K562 (cell line): ENCODE measurements at regions not wholly inside any gene's neighbourhood (a gene's known extent, or its start where the extent isn't known, plus 50 kb on each side); places are given as distances from the start of the nearest gene placed in this dataset.

Experiments
- ATAC-seq: fragments of 200-7000 bp; cut with Tn5 transposase; 3 replicates; pipeline ENCODE4 v1.9.1; 2020; ENCODE audit warnings: moderate library complexity
- BruUV-seq: library from RNA; stranded (reverse); fragments of 400-500 nt; replicated peaks from 2 replicates; lab custom pipeline; 2021; lab: Mats Ljungman, UMichigan
- CTCF ChIA-PET: fragments of 300-600 bp; formaldehyde crosslinking; extraction: SDS; loops from one replicate; lab custom pipeline; 2021; ENCODE audit warnings: low intra/inter-chr PET ratio; lab: Yijun Ruan, JAX
- POLR2A ChIA-PET: fragments of 300-600, 350-650 bp; sonication (Branson Sonifier 250); formaldehyde crosslinking; extraction: SDS; loops from one replicate; lab custom pipeline; 2021; ENCODE audit warnings: antibody characterized with exemption, inconsistent platforms; lab: Yijun Ruan, JAX
- DNase-seq, 4 experiments: peaks; one replicate each; pipeline versions ENCODE4 v3.0.0 to v3.0.0-alpha.2; 2011 to 2018; ENCODE audit warnings: low spot score in 3 of 4, mixed read lengths in 3 of 4; ENCODE audit errors: extremely low read depth in 1 of 4
- FAIRE-seq: peaks from 2 replicates; lab custom pipeline; 2011; peaks lifted over from hg19 to GRCh38; lab: Jason Lieb, UNC
- H2AFZ ChIP-seq: 2 replicates; pipeline ENCODE4 v1.6.0; 2011; ENCODE audit warnings: low read depth, low read length, control low read depth, inconsistent platforms
- H3K27ac ChIP-seq: fragments of 200-600 bp; 3 replicates; pipeline ENCODE4 v1.8.0; 2011; ENCODE audit warnings: low read depth, mild to moderate bottlenecking, control low read depth, inconsistent platforms, low read length, moderate library complexity, mixed read lengths; ENCODE audit errors: extremely low read depth
- H3K27me3 ChIP-seq, 2 experiments: fragments of 300-600 bp in 1 of 2; 2 replicates in 1 of 2; 3 replicates in 1 of 2; pipeline versions ENCODE4 v1.6.0 to v1.8.0; 2011; ENCODE audit warnings: inconsistent platforms in 2 of 2, low read length in 2 of 2, mild to moderate bottlenecking in 1 of 2, mixed read lengths in 1 of 2, moderate library complexity in 1 of 2; ENCODE audit not compliant: control insufficient read depth in 2 of 2, insufficient read depth in 2 of 2
- H3K36me3 ChIP-seq: fragments of 300-600 bp; 3 replicates; pipeline ENCODE4 v1.8.0; 2011; ENCODE audit warnings: mild to moderate bottlenecking, low read length, inconsistent platforms; ENCODE audit not compliant: control insufficient read depth, insufficient read depth
- H3K4me1 ChIP-seq, 2 experiments: fragments of 200-600 bp in 1 of 2; replicated peaks in 1 of 2; 2 replicates in 1 of 2; 3 replicates in 1 of 2; pipeline versions ENCODE4 v1.5.1 to v1.8.0; 2011; ENCODE audit warnings: inconsistent platforms in 2 of 2, low read length in 2 of 2, mild to moderate bottlenecking in 1 of 2, mixed read lengths in 1 of 2, moderate library complexity in 1 of 2; ENCODE audit not compliant: control insufficient read depth in 2 of 2, insufficient read depth in 2 of 2
- H3K4me2 ChIP-seq: 2 replicates; pipeline ENCODE4 v1.6.1; 2011; ENCODE audit warnings: low read length, control low read depth, inconsistent platforms, mixed read lengths; ENCODE audit not compliant: insufficient read depth
- H3K4me3 ChIP-seq: fragments of 200-600 bp; sonication (generic), shearing (Covaris generic); 2 replicates; pipeline ENCODE4 v1.5.1; 2016; ENCODE audit warnings: control low read depth, inconsistent platforms
- H3K79me2 ChIP-seq: fragments of 200-600 bp; 3 replicates; pipeline ENCODE4 v1.8.0; 2011; ENCODE audit warnings: low read length, inconsistent platforms; ENCODE audit not compliant: control insufficient read depth, insufficient read depth
- H3K9ac ChIP-seq, 2 experiments: 2 replicates each; pipeline versions ENCODE4 v1.6.0 to v1.6.1; 2011; ENCODE audit warnings: low read depth in 2 of 2, low read length in 2 of 2, control low read depth in 1 of 2, inconsistent platforms in 1 of 2, mild to moderate bottlenecking in 1 of 2, mixed read lengths in 1 of 2; ENCODE audit not compliant: insufficient read depth in 1 of 2
- H3K9me1 ChIP-seq: one replicate; pipeline ENCODE4 v1.6.0; 2011; ENCODE audit warnings: inconsistent platforms, mild to moderate bottlenecking, low read length, moderate library complexity; ENCODE audit not compliant: control insufficient read depth, insufficient read depth
- H3K9me3 ChIP-seq: replicated peaks from 2 replicates; pipeline ENCODE4 v1.5.1; 2011; ENCODE audit warnings: low read depth, low read length, inconsistent platforms; ENCODE audit not compliant: control insufficient read depth, insufficient read depth
- H4K20me1 ChIP-seq: replicated peaks from 2 replicates; pipeline ENCODE4 v1.6.1; 2011; ENCODE audit warnings: low read length, inconsistent platforms, mixed read lengths; ENCODE audit not compliant: control insufficient read depth, insufficient read depth
- EWSR1 ChIP-seq: fragments of 450-650 bp; IDR thresholded peaks from 2 replicates; pipeline ENCODE4 v1.6.1; 2018; ENCODE audit warnings: borderline replicate concordance, mild to moderate bottlenecking, low read depth, moderate library complexity; ENCODE audit not compliant: partially characterized antibody
- KAT8 ChIP-seq: fragments of 450-650 bp; IDR thresholded peaks from 2 replicates; pipeline ENCODE4 v1.6.1; 2016; ENCODE audit warnings: low read depth, mild to moderate bottlenecking
- NFE2 ChIP-seq: IDR thresholded peaks from 2 replicates; pipeline ENCODE4 v1.6.1; 2014; ENCODE audit warnings: antibody characterized with exemption, low read depth
- SMAD2 ChIP-seq: fragments of 150-350 bp; IDR thresholded peaks from 2 replicates; pipeline ENCODE4 v1.6.1; 2014; ENCODE audit warnings: low read depth, mild to moderate bottlenecking, low read length
- ZNF318 ChIP-seq, 2 experiments: fragments of 450-650 bp; IDR thresholded peaks; 2 replicates each; pipeline ENCODE4 v1.6.1; 2016; ENCODE audit warnings: mild to moderate bottlenecking in 2 of 2, borderline replicate concordance in 1 of 2, low read depth in 1 of 2, moderate library complexity in 1 of 2
- ZNF584 ChIP-seq: fragments of 200-800 bp; sonication (Bioruptor generic); IDR thresholded peaks from 2 replicates; pipeline ENCODE4 v1.6.1; 2016; ENCODE audit warnings: low read depth, mild to moderate bottlenecking, missing genetic modification characterization, missing compliant biosample characterization
- WGBS: fragments of 100-300 bp; shearing (Covaris generic); methylation state at CpG from one replicate; pipeline ENCODE4 v1.1.6; 2016; ENCODE audit warnings: low coverage, mixed read lengths; ENCODE audit not compliant: insufficient coverage; ENCODE audit errors: missing lambda C conversion rate; 5-methylcytosine and 5-hydroxymethylcytosine counted together
- in situ Hi-C: fragments of 300-500 bp; cut with MboI; formaldehyde crosslinking; loops from 4 replicates; pipeline ENCODE4 v1.15.0; 2018; ENCODE audit warnings: inconsistent platforms, mixed read lengths
- intact Hi-C: fragments of 100-400 bp; cut with micrococcal nuclease; formaldehyde crosslinking; loops from 2 replicates; pipeline ENCODE4 v1.14.2; 2022
- TF ChIP-seq, protein P1 (sequence below): fragments of 200-800 bp; sonication (Bioruptor generic); IDR thresholded peaks from 2 replicates; pipeline ENCODE4 v1.6.1; 2017; ENCODE audit warnings: missing genetic modification characterization, missing compliant biosample characterization
- TF ChIP-seq, protein P2 (sequence below), 3 experiments: fragments of 200-800 bp in 1 of 3; fragments of 250-450 bp in 1 of 3; fragments of 450-650 bp in 1 of 3; sonication (Bioruptor Pico) in 1 of 3; sonication (Bioruptor generic) in 1 of 3; formaldehyde crosslinking in 1 of 3; IDR thresholded peaks; 2 replicates each; pipeline versions ENCODE4 v1.6.1 to v1.8.0; 2016 to 2022; ENCODE audit warnings: mild to moderate bottlenecking in 2 of 3, missing genetic modification characterization in 2 of 3, missing compliant biosample characterization in 1 of 3, moderate library complexity in 1 of 3

GRCh38 chr19:46927893-46928292, 67.1 kb downstream of the ARHGAP35 start:
- in situ Hi-C loops, result no loop called here
- ATAC-seq (no peak), FAIRE-seq (no peak), DNase-seq (no peak)
- CTCF ChIA-PET, result no interaction called here
- Histone ChIP-seq H3K9me1 (no peaks in the 10 kb centered on the region), H2AFZ (no peak overlapping the region), H3K79me2 (peaks cover 73% of the 10 kb centered on the region), H3K4me1 (peaks cover 0 to 28% of the 10 kb centered on the region in 2 experiments; a peak in 3 of 5 replicates), H3K36me3 (peaks cover 12% of the 10 kb centered on the region), H3K27me3 (no peaks in the 10 kb centered on the region), H3K9me3 (no peaks in the 10 kb centered on the region), H4K20me1 (no peaks in the 10 kb centered on the region; the same call in none of the 2 replicates), H3K4me3 (no peak overlapping the region), H3K27ac (no peak overlapping the region), H3K9ac (no peak overlapping the region), H3K4me2 (no peak overlapping the region)
- 19% methylated on average over 4 of the region's 4 CpGs for WGBS
- BruUV-seq, result no TSS peak
- intact Hi-C loops, result loop anchor here (5.0 kb wide), 1 partner anchor 66 kb away; the partner anchor contains the start of gene ARHGAP35
- POLR2A ChIA-PET, result interaction anchor here (1.7 kb wide), 2 partner anchors 10 to 27 kb away, joined by 6 read pairs; no protein-coding TSS in a partner anchor
- TF ChIP-seq NFE2 (no peak), ZNF584 (CRISPR knock-in tag) (no peak), KAT8 (no peak), EWSR1 (no peak), ZNF318 (IDR thresholded peaks at IDR 0.05; ENCODE audit: borderline replicate concordance in 1 of 2, low read depth in 1 of 2) (no peak), SMAD2 (no peak)
- TF ChIP-seq, protein P1, sequence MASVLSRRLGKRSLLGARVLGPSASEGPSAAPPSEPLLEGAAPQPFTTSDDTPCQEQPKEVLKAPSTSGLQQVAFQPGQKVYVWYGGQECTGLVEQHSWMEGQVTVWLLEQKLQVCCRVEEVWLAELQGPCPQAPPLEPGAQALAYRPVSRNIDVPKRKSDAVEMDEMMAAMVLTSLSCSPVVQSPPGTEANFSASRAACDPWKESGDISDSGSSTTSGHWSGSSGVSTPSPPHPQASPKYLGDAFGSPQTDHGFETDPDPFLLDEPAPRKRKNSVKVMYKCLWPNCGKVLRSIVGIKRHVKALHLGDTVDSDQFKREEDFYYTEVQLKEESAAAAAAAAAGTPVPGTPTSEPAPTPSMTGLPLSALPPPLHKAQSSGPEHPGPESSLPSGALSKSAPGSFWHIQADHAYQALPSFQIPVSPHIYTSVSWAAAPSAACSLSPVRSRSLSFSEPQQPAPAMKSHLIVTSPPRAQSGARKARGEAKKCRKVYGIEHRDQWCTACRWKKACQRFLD (CRISPR knock-in tag), result no peak
- TF ChIP-seq, protein P2, sequence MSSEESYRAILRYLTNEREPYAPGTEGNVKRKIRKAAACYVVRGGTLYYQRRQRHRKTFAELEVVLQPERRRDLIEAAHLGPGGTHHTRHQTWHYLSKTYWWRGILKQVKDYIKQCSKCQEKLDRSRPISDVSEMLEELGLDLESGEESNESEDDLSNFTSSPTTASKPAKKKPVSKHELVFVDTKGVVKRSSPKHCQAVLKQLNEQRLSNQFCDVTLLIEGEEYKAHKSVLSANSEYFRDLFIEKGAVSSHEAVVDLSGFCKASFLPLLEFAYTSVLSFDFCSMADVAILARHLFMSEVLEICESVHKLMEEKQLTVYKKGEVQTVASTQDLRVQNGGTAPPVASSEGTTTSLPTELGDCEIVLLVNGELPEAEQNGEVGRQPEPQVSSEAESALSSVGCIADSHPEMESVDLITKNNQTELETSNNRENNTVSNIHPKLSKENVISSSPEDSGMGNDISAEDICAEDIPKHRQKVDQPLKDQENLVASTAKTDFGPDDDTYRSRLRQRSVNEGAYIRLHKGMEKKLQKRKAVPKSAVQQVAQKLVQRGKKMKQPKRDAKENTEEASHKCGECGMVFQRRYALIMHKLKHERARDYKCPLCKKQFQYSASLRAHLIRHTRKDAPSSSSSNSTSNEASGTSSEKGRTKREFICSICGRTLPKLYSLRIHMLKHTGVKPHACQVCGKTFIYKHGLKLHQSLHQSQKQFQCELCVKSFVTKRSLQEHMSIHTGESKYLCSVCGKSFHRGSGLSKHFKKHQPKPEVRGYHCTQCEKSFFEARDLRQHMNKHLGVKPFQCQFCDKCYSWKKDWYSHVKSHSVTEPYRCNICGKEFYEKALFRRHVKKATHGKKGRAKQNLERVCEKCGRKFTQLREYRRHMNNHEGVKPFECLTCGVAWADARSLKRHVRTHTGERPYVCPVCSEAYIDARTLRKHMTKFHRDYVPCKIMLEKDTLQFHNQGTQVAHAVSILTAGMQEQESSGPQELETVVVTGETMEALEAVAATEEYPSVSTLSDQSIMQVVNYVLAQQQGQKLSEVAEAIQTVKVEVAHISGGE (CRISPR knock-in tag; IDR thresholded peaks at IDR 0.05), result no peak
